ENCODE measurements at regions not wholly inside any gene's neighbourhood (a gene's known extent, or its start where the extent isn't known, plus 50 kb on each side); places are given as distances from the start of the nearest gene placed in this dataset.

GRCh38 chr2:17030047-17030446 lies 364.4 kb upstream of the CYRIA start:
- 53 to 64% methylated on average over 2 of the region's 2 CpGs for WGBS, 2 donors

DNA sequence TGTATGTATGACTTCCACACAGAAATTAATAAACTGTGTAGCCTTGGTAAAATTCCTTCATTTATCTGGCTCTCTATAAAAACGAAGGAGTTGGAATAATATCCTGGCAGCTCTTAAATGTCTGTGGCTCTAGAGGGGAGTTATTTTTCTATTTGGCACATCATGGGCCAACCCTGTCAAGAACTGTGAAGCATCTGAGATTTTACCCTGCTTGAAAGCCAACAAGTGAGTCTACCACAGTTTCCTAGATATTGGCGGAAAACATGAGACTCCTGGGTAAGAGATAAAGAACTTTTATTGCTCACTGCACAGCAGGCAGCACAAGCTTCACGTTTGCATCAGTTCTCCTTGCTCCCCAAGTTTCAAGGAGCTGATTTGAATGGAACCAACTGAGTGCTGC lies 346.7 kb upstream of the CYRIA start:
- intact Hi-C loops (cut with DNase I) = no loop called here
- DNase-seq = no peak
- 53 to 56% methylated on average over 3 of the region's 3 CpGs for WGBS, 2 donors
- Histone ChIP-seq H3K4me3 (no peak overlapping the region), H3K4me1 (no peaks in the 10 kb centered on the region), H3K27ac (no peak overlapping the region), H3K27me3 (no peaks in the 10 kb centered on the region), H3K36me3 (no peaks in the 10 kb centered on the region), H3K9me3 (no peaks in the 10 kb centered on the region)
- TF ChIP-seq POLR2A (IDR thresholded peaks at IDR 0.05) = no peak

More at GRCh38 chr2:17030047-17030446, 364.4 kb upstream of the CYRIA start:
- H3K9me3 ChIP-seq = no peaks in the 10 kb centered on the region
- no peak for DNase-seq
- intact Hi-C loops (cut with DNase I) = no loop called here
- TF ChIP-seq POLR2A (IDR thresholded peaks at IDR 0.05) = no peak
- TF ChIP-seq, protein P1, sequence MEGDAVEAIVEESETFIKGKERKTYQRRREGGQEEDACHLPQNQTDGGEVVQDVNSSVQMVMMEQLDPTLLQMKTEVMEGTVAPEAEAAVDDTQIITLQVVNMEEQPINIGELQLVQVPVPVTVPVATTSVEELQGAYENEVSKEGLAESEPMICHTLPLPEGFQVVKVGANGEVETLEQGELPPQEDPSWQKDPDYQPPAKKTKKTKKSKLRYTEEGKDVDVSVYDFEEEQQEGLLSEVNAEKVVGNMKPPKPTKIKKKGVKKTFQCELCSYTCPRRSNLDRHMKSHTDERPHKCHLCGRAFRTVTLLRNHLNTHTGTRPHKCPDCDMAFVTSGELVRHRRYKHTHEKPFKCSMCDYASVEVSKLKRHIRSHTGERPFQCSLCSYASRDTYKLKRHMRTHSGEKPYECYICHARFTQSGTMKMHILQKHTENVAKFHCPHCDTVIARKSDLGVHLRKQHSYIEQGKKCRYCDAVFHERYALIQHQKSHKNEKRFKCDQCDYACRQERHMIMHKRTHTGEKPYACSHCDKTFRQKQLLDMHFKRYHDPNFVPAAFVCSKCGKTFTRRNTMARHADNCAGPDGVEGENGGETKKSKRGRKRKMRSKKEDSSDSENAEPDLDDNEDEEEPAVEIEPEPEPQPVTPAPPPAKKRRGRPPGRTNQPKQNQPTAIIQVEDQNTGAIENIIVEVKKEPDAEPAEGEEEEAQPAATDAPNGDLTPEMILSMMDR (IDR thresholded peaks at IDR 0.05) = no peak
- no peak overlapping the region for H3K27ac ChIP-seq
- H3K27me3 ChIP-seq = no peaks in the 10 kb centered on the region
- H3K4me3 ChIP-seq = no peak overlapping the region
- H3K36me3 ChIP-seq = no peaks in the 10 kb centered on the region
- no peaks in the 10 kb centered on the region for H3K4me1 ChIP-seq

DNA sequence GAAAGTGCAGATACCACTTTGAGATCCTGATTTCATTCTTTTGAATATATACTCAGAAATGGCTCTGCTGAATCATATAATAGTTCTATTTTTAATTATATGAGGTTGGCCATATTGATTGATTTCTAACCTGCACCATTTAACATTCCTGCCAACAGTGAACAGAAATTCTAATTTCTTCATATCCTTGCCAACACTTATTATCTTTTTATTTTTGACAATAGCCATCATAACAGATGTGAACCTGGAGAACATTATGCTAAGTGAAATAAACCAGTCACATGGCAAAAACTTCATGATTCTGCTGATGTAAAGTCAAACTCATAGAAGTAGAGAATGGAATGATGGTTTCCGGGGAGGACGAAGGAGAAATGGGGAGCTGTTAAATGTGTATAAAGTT lies 344.5 kb upstream of the CYRIA start:
- intact Hi-C loops (cut with DNase I) = no loop called here
- no peak overlapping the region for H3K4me3 ChIP-seq
- H3K4me1 ChIP-seq = no peaks in the 10 kb centered on the region
- no peaks in the 10 kb centered on the region for H3K9me3 ChIP-seq
- H3K27ac ChIP-seq = no peak overlapping the region
- no peaks in the 10 kb centered on the region for H3K27me3 ChIP-seq
- DNase-seq = no peak
- WGBS, 2 donors = 81 to 92% methylated on average over 2 of the region's 2 CpGs
- no peak for TF ChIP-seq POLR2A (IDR thresholded peaks at IDR 0.05)
- TF ChIP-seq, protein P1 (IDR thresholded peaks at IDR 0.05) = no peak
- H3K36me3 ChIP-seq = no peaks in the 10 kb centered on the region

DNA sequence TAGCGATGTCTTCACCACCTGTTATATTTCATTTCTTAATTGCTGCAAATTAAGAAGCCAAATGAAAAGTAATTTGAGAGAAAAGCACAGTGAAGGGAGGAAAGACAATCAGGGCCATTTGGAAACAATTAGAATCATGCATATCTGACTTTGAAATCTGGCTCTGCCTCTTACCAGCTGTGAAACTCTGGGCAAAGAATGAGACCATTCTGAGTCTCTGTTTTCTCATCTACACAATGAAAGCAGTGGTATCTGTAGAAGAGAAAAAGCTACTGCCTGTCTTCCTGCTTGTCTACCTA lies 334.5 kb upstream of the CYRIA start:
- no peak overlapping the region for H3K27ac ChIP-seq
- no peak for DNase-seq
- intact Hi-C loops (cut with DNase I) = no loop called here
- WGBS, 2 donors = 69 to 73% methylated on average over 1 of the region's 1 CpG
- H3K36me3 ChIP-seq = no peaks in the 10 kb centered on the region
- H3K4me3 ChIP-seq = no peak overlapping the region
- H3K27me3 ChIP-seq = no peaks in the 10 kb centered on the region
- no peaks in the 10 kb centered on the region for H3K4me1 ChIP-seq
- TF ChIP-seq, protein P1 (IDR thresholded peaks at IDR 0.05) = no peak
- H3K9me3 ChIP-seq = peaks cover 0 to 13% (median 6%) of the 10 kb centered on the region in 3 donors

GRCh38 chr2:16999347-17000183 lies 333.9 kb upstream of the CYRIA start:
- TF ChIP-seq, protein P1 (IDR thresholded peaks at IDR 0.05) = no peak
- no peak for TF ChIP-seq POLR2A (IDR thresholded peaks at IDR 0.05)
- WGBS, 2 donors = 58 to 78% methylated on average over 5 of the region's 6 CpGs
- no peak overlapping the region for H3K4me3 ChIP-seq
- no peak overlapping the region for H3K27ac ChIP-seq
- H3K9me3 ChIP-seq = peaks cover 0 to 16% (median 6%) of the 10 kb centered on the region in 3 donors
- intact Hi-C loops (cut with DNase I) = no loop called here
- no peaks in the 10 kb centered on the region for H3K36me3 ChIP-seq
- no peaks in the 10 kb centered on the region for H3K4me1 ChIP-seq
- no peaks in the 10 kb centered on the region for H3K27me3 ChIP-seq
- DNase-seq = no peak

- no peak overlapping the region for H3K27ac ChIP-seq
- TF ChIP-seq, protein P1 (IDR thresholded peaks at IDR 0.05) = no peak
- TF ChIP-seq POLR2A (IDR thresholded peaks at IDR 0.05) = no peak
- intact Hi-C loops (cut with DNase I) = no loop called here
- no peak for DNase-seq
- no peaks in the 10 kb centered on the region for H3K4me1 ChIP-seq
- H3K9me3 ChIP-seq = no peaks in the 10 kb centered on the region
- peaks cover 0 to 17% (median 0%) of the 10 kb centered on the region in 4 donors for H3K27me3 ChIP-seq
- WGBS, 2 donors = 6 to 21% methylated on average over 1 of the region's 1 CpG
- H3K36me3 ChIP-seq = no peaks in the 10 kb centered on the region
- H3K4me3 ChIP-seq = no peak overlapping the region
Observed at GRCh38 chr2:16978301-16978700, 312.7 kb upstream of the CYRIA start.

Data from esophagus squamous epithelium (tissue), 5 donors.